ENCODE measurements at regions not wholly inside any gene's neighbourhood (a gene's known extent, or its start where the extent isn't known, plus 50 kb on each side); places are given as distances from the start of the nearest gene placed in this dataset.

GRCh38 chr5:53779541-53779981 is 219.1 kb downstream of the NDUFS4 start:
- TF ChIP-seq EZH2 (IDR thresholded peaks at IDR 0.05; ENCODE audit: borderline replicate concordance, low read depth, low read length) (no peak), CTCF (IDR thresholded peaks at IDR 0.05 in 2 of 3, conservative IDR thresholded peaks at IDR 0.05 in 1 of 3; ENCODE audit: insufficient read depth in 2 of 3, low read depth in 1 of 3, low read length in 3 of 3) (no peak), ZBTB33 (CRISPR knock-in tag; IDR thresholded peaks at IDR 0.05) (no peak), TEAD4 (IDR thresholded peaks at IDR 0.05; ENCODE audit: low read length) (no peak), TEAD4 (CRISPR knock-in tag; IDR thresholded peaks at IDR 0.05; ENCODE audit: borderline replicate concordance) (no peak), LARP7 (IDR thresholded peaks at IDR 0.05) (no peak)

All from K562 (cell line).